HT-29 (cell line): ENCODE measurements at regions not wholly inside any gene's neighbourhood (a gene's known extent, or its start where the extent isn't known, plus 50 kb on each side); places are given as distances from the start of the nearest gene placed in this dataset. TPM values are rescaled to one million over a fixed set of nuclear protein-coding genes. Genes with fewer than 3 reads are reported as not detected.

Source experiments
- DNase-seq: peaks from one replicate; pipeline ENCODE4 v3.0.0-alpha.2; 2015; ENCODE audit warnings: low spot score
- small RNA-seq: library from RNA; depleted of rRNA; stranded (forward); fragments of <200 nt; gene quantifications from one replicate; pipeline ENCODE3, GENCODE V24; 2014

GRCh38 chr3:25349828-25350724, 78.0 kb upstream of the RARB start:
- no peak for DNase-seq

DNA sequence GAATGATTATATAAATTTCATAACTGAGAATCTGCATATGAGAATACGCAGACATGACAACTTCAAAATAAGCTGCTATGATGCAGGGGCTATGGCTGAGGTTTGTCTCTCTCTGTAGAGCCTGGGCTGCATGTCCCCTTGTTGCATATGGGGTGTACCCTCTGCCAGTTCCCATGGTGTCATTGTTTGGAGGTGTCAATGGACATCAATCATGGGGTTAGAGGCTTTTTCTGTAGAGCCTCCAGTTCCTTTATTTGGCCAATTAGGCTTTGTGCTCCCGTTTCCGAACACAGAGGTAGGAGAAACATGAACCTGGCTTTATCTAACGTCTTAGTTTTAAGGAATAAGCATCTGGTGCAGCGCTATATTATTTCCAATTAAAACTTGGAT, 77.3 kb upstream of the RARB start:
- DNase-seq = no peak

DNA sequence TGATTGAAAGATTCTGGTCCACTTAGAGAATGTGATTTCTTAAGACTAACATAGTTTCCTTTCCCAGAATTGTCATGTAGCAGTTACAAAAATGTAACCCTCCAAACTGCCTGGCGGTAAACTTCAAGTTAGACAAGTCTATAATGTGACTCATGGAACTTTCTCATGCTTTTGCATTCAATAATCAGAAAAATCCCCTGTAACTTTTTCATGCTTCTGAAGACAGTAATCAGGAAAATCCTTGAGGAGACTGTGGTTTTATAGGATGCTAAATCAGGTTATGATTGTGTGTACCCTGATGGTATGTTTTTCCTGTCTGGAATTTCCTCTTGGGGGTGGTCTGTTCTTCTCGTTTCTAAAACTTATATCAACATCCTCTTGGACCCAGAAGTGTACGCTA, 74.0 kb upstream of the RARB start:
- DNase-seq = no peak

- no peak for DNase-seq
Observed at GRCh38 chr3:25355034-25355885, 72.8 kb upstream of the RARB start.

GRCh38 chr3:25355998-25356397, 72.1 kb upstream of the RARB start:
- DNase-seq = no peak

GRCh38 chr3:25362118-25362517, 65.9 kb upstream of the RARB start:
- DNase-seq = no peak

DNA sequence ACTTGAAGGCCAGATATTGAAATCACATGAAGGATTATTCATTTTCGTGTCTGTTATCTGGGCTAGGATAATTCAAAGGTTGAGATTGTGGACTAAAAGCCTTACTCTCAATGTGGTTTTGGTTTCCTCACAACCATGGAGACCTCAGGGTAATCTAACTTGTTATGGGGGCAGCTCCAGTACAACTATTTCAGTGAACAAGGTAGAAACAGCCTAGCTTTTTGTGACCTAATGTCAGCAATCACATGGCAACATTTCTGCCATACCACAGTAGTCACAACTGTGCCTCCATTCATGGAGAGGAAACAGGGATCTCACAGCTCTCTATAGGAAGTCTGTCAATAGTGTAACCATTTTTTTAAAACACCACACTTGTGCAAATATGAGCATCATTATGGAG, 62.4 kb upstream of the RARB start:
- no peak for DNase-seq

DNA sequence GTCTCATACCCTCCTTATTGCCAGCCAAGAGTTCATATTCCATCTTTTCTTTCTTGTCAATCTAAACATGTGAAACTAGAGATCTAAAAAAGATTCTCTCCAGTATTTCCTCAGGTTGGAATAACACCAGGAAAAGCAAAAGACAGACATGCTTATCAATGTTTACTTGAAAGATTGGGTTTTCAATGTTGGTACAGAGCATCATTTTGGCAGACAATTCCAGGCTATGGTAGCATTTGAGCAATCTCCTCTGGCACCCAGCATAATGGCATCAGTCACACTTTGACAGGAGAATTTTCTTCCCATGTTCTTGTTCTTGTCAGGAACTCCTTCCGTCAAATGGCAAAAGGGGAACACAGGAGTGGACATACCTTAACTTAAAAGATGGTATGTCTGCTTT, 61.0 kb upstream of the RARB start:
- no peak for DNase-seq

DNA sequence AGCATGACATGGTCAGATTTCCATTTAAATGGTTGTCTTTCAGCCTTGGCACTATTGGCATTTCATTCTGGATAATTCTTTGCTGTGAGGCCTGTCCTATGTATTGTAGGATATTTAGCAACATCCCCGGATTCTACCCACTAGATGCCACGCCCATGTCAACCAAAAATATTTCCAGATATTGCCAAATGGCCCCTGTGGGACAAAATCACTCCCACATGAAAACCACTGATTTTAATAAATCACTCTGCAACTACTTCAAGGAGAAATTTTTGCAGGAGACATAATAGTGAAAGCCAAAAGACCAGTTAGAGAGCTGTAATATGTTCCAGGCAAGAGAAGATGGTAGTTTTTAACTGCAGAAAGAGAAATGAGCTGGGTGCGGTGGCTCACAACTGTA, 55.9 kb upstream of the RARB start:
- no peak for DNase-seq

DNA sequence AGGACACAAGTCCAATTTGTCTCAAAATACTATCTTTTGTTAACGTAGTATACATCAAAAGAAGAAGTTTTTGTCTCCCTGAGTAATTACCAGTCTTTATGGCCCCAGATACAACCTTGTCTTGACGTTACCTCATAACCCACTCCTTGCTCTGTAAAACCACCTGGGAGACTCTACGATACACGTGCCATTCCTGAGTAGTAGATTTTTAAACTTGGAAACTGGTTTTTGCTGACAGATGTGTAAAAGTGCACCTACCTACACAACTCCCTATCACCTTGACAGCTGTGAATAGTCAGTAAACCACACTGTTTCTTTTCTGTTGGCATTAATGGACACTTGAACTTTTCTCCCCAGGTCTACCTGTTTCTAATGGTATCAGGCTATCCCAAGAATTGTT, 51.7 kb upstream of the RARB start:
- DNase-seq = no peak

DNA sequence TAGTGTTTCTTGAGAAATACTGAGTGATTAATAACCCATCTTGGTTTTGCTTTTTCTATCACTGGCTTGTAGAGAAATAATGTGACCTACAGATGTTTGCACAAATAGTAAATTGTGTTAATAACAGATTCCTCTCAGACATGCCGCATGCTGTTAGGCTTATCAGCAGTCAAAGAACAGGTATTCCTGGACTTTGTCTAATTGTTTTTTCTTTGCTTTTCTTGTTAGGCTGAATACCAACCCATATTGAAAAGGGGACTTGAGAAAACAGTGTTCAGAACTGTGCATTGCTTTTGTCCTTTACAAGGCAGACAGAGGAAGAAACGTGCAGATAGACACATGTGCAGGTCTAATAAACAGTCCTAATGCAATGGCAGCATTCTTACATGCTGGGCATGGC, 51.0 kb upstream of the RARB start:
- no peak for DNase-seq

Small RNAs in the stretch of these regions (small RNA-seq; reads per million reads assigned to genes)
- not detected for gene RN7SL216P
- not detected for gene RNA5SP125
- gene RNA5SP126 = not detected
